Muscle of arm (tissue), 1 donor: ENCODE measurements at regions not wholly inside any gene's neighbourhood (a gene's known extent, or its start where the extent isn't known, plus 50 kb on each side); places are given as distances from the start of the nearest gene placed in this dataset.

Source experiments
- DNase-seq: peaks from one replicate; pipeline ENCODE4 v3.0.0-alpha.2; 2013

DNA sequence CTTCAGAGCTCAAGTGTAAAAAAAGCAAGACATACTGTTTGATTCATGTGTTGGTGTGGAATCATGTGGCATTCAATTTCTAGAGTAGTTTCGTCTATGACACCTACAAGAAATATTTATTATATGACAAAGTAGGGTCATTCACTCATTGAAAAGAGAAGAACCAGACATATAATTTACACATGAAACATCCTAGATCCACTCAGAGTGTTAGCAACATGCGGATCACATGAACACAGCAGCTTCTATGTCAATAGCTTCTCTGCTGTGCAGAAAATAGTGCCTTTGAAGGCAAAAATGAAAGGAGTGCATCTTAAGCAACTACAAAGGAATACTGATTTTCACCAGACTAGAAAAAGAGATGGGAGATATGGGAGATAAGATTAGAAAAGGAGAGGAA lies 569.8 kb downstream of the RPS29 start:
- DNase-seq, result no peak

DNA sequence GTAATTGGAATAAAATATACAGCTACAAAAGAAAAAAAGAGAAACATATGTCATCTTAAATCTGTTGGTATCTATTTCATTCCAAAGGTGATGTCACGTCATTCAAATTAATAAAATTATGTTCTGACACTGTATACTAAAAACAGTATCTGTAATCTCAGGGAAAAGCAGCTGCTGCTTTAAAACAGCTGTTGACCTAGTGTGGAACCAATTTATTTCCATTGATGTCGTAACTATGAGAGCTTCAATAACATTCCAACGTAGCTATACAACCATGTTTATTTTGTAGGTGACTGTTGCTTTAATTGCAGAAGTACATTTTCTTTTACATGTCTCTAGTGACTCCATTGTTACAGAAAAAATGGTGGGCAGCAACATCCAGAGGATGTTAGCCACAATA lies 571.7 kb downstream of the RPS29 start:
- DNase-seq, result no peak

DNA sequence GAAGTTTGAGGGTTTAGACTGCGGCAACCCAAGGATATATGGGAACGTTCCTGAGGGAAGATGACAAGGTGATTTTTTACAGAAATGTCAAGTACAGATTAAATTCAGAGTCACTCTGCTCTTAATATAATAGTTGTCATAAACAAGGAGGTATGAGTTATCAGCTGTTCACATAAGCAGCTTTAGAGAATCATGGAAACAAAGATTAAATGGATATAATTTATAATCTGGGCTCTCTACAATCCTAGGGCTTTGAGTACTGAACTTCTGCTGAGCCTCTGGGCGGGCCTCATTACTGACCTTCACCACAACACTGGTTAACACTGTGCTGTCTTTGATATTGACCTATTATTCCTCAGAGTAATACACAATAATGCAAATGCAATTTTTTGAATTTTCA lies 577.8 kb downstream of the RPS29 start:
- DNase-seq, result no peak

DNA sequence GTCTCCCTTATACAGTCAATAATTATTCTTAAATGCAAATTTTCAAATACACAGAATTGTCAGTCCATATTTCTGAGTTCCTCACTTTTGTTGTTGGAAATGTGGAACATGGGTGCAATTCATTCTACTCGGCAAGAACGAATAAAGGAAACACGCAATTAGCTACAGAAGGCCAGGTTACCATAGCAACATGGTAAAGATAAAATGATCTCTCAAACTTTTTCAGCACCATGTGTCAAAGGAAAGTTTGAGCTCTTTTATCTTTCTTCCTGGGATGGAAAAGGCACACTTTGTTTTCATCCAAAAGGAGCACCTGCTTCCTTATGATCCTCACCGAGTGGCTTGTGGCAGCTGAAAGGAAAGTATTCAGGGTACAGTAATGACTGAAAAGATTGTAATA lies 595.0 kb downstream of the RPS29 start:
- no peak for DNase-seq

DNA sequence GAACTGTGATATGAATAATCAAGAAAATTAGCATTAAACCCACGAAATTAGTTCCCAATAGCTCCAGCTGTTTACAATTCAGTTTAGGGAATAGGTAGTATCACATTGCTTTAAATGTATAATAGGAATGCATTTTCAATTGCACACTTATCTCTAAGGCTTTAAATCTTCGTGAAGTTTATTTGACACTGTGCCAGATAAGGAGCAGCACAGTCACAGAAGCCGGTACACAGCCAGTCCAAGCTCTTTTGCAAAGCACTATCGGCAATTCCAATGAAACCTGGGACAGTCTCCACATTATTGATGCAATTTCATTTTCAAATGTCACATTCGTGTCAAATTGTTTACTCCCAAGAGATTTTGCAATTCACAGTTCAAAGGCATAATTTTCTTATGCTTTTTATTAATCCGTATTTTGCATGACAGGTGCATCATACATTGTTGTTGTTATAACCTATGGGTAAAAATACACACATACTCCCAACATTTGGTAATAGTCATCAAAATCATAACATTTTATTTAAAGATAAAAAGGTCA lies 602.8 kb downstream of the RPS29 start:
- DNase-seq, result no peak

- DNase-seq, result no peak
Observed at GRCh38 chr14:48974994-48975393, 611.2 kb downstream of the RPS29 start.

- DNase-seq, result no peak
Observed at GRCh38 chr14:48973151-48973550, 613.0 kb downstream of the RPS29 start.

DNA sequence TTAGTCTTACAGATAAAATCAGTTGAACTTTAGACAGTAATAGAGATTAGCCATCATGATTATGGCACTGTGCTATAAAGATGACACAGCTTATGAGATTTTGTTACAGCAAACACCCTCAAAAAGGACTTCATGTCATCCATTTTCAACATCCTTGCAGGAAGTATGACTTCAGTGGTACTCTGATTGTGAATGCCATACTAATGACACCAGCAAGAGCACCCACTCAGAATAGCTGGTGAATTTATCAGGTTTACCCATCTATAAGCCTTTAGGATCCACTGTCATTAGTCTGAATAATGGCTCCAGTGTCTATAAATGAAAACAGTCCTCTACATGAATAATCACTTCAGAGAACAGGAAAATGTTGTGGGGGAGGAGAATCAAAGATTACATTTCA lies 615.2 kb downstream of the RPS29 start:
- DNase-seq, result no peak

GRCh38 chr14:48967419-48967818 lies 618.8 kb downstream of the RPS29 start:
- DNase-seq, result no peak

DNA sequence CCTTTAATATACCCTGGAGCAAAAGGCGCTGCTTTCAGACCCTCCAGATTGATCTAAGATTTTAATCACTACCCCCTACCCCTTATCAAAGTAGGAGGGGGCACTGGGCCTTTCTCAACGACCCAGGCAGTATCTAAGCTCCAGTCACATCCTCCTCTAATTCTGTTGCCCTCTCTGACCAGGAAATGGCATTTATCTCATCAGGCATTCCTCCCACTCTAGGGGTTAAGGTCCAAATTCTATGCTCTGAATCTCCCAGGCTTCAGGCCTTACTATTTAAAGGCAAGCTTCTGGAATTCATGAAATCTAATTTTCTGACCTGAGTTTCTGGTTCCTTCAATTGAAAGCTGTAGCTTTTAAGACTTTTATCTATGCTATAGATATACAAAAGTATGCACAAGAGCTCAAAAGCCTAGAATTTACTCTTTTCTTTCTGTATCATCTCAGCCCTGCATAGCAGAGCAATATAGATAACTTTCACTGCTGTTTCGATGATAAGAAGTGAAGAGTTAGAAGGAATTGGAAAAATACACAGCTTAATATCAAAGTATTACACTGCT lies 622.9 kb downstream of the RPS29 start:
- DNase-seq, result no peak

GRCh38 chr14:48957486-48957885 lies 628.7 kb downstream of the RPS29 start:
- no peak for DNase-seq

- no peak for DNase-seq
Observed at GRCh38 chr14:48955857-48956256, 630.3 kb downstream of the RPS29 start.

DNA sequence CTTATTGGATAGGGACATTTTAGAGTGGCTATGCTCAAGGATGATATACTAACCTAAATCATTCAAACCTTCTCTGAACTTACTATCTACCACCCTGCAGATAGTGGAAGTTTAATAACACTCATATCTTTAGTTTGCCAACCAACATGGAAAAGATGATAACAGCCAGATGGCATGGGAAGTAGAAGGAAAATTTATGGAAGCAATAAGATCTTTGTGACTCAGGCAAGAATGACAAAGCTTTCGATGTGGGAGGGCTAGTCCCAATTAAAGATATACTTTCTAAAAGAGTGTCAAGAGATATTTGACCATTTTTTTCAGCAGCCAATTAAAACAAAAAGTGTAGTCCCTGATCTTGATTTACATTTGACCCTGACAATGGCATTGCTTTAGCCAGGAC lies 631.7 kb downstream of the RPS29 start:
- DNase-seq, result no peak

DNA sequence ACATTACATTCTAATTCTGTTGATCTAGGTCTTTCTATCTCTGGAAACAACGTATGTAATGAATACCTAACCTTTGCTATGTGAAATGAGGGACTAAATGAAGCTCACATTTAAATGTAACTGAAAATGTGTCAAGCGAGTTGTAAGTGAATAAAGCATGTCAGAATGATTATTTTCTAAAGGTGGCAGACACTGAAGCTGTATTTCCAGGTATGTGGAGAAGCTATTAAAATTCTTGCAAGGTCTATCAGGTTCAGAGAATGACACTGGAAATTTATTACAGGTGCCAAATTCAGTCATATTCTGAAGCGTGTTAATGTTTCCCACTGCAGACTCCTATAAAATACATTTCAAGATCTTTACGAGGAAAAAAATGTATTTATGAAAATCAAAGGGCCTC lies 641.4 kb downstream of the RPS29 start:
- no peak for DNase-seq

GRCh38 chr14:48943913-48944312 lies 642.3 kb downstream of the RPS29 start:
- DNase-seq, result no peak

DNA sequence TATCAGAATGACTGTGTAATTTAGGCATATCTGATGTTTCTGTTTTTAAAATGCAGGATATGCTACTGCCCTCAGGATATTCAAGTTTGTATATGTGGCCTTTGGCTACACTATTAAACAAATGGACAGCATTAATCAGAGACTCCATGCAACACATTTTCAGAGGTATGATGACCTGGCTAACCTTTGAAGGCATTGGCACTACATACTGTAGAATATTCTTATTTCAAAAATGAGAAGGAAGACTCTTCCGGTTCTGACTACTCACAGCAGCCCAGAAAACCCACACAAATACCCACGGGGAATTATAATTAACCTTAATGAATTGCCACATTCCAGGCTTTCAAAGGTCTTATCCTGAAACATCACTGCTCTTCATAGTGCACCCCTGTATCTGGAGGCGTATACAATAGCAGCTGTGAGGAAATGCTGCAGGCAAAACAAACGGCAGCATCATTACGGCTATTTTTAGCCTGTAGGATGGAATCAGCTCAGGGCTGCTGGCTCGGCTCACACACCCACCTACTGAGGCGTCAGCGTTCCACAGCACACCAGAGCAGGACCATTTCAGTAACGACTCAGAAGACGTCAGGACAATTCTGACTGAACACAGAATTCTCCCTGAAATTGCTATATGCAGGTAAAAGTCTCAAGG lies 648.5 kb downstream of the RPS29 start:
- no peak for DNase-seq

GRCh38 chr14:48936849-48937248 lies 649.3 kb downstream of the RPS29 start:
- DNase-seq, result no peak

DNA sequence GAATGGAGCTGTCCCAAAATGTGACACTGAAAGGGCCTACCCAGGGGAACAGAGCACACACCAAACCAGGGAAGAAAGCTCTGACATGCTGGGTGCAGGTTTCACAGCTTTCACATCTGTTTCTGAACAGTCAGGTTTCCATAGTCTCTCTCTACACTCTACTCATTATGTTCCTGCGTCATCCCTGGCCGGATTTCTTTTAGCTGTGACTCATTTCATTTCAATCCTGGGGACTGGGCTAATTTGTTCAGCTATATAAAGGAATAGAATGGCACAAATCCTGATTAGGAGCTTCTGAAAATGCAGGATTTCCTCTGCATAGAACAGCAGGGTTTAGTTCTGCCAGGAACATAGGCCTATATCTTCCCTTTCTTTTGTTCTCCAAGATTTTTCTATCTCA lies 649.8 kb downstream of the RPS29 start:
- DNase-seq, result peak; percentile 27

GRCh38 chr14:48925184-48925583 lies 661.0 kb downstream of the RPS29 start:
- DNase-seq, result no peak

DNA sequence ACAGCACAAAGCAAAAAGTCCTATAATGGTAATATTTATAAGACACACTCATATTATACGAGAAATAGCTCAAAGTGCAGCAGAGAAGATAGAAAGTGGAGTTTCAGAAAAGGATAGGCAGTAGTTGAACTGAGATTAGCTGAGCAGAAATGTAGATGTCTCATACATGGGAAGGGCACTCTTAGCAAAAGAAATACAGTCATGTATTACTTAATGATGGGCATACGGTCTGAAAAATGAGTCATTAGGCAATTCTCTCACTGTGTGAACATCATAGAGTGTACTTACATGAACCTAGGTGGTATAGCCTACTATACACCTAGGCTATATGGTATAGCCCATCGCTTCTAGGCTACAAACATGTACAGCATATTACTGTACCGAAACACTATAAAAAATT lies 671.3 kb downstream of the RPS29 start:
- no peak for DNase-seq

DNA sequence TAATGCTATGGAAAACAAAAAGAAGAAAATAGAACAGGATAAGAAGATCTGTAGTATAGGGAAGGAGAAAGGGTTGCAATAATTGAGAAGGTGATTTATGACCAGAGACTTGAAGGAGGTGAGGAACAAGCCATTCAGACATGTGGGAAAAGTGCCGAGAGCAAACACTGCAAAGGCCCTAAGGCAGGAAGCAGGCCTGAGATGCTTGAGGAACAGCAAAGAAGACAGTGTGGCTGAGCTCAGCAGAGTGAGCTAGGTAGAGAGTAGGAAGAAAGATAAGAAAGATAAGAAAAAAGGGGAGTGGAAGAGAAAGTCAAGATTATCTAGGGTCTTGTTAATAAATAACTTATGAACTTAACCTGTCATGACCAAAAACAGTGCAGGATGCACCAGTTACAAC lies 671.8 kb downstream of the RPS29 start:
- no peak for DNase-seq

GRCh38 chr14:48900565-48900964 lies 685.6 kb downstream of the RPS29 start:
- DNase-seq, result no peak

DNA sequence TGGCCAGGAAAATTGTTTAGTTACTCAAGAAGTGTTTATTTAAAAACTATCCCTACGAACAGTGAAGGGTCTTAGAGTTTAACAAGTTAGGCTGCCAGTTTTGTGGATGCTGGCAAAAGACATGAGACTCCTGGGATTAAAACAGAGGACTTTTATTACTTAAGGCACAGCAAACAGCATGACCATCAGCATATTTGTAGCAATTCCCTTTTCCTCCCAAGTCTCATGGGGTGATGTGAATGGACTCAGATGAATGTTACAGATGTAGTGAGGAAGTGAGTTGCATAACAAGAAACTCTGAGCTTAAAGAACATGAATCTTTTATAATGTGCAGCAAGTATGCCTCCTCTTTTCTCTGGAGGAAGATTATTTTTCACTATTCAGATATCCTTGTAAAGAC lies 695.8 kb downstream of the RPS29 start:
- DNase-seq, result peak; percentile 7

GRCh38 chr14:48876806-48877340 lies 709.3 kb downstream of the RPS29 start:
- no peak for DNase-seq
